Loucy (cell line): ENCODE measurements at regions not wholly inside any gene's neighbourhood (a gene's known extent, or its start where the extent isn't known, plus 50 kb on each side); places are given as distances from the start of the nearest gene placed in this dataset.

Source experiments
- H2AFZ ChIP-seq: fragments of 200-600 bp; sonication (generic); 2 replicates; pipeline ENCODE4 v1.6.0; 2016; ENCODE audit warnings: antibody characterized with exemption, mild to moderate bottlenecking, low read length, moderate library complexity
- H3F3A ChIP-seq: fragments of 200-600 bp; 2 replicates; pipeline ENCODE4 v1.6.0; 2016; ENCODE audit warnings: antibody characterized with exemption, low read depth, mild to moderate bottlenecking
- H3K27me3 ChIP-seq: fragments of 200-600 bp; sonication (generic); 2 replicates; pipeline ENCODE4 v1.6.1; 2014; ENCODE audit warnings: low read length, mild to moderate bottlenecking; ENCODE audit not compliant: insufficient read depth, poor library complexity, severe bottlenecking
- H3K36me3 ChIP-seq: fragments of 200-600 bp; sonication (generic); 2 replicates; pipeline ENCODE4 v1.6.1; 2016; ENCODE audit warnings: low read length; ENCODE audit not compliant: insufficient read depth
- H3K4me1 ChIP-seq: fragments of 200-600 bp; sonication (generic); 2 replicates; pipeline ENCODE4 v1.5.1; 2014; ENCODE audit warnings: low read length, mild to moderate bottlenecking; ENCODE audit not compliant: insufficient read depth, poor library complexity, severe bottlenecking
- H3K4me2 ChIP-seq: fragments of 200-600 bp; sonication (generic); 2 replicates; pipeline ENCODE4 v1.6.0; 2014; ENCODE audit warnings: antibody characterized with exemption, low read length, low read depth, mild to moderate bottlenecking; ENCODE audit not compliant: poor library complexity, severe bottlenecking
- H3K4me3 ChIP-seq: fragments of 200-600 bp; sonication (generic); 2 replicates; pipeline ENCODE4 v1.5.1; 2014; ENCODE audit warnings: low read length, mild to moderate bottlenecking, mixed read lengths; ENCODE audit not compliant: poor library complexity, severe bottlenecking
- H3K79me2 ChIP-seq: fragments of 200-600 bp; sonication (generic); 2 replicates; pipeline ENCODE4 v1.6.1; 2014; ENCODE audit warnings: low read length; ENCODE audit not compliant: insufficient read depth
- H3K9ac ChIP-seq: fragments of 200-600 bp; sonication (generic); 2 replicates; pipeline ENCODE4 v1.6.0; 2014; ENCODE audit warnings: mild to moderate bottlenecking, low read depth, low read length, moderate library complexity; ENCODE audit not compliant: poor library complexity, severe bottlenecking
- H3K9me2 ChIP-seq: fragments of 200-600 bp; sonication (generic); replicated peaks from 2 replicates; pipeline ENCODE4 v1.6.1; 2016; ENCODE audit warnings: low read depth, low read length, mixed read lengths
- H3K9me3 ChIP-seq: fragments of 200-600 bp; sonication (generic); 2 replicates; pipeline ENCODE4 v1.6.1; 2014; ENCODE audit warnings: mild to moderate bottlenecking, antibody characterized with exemption, low read length, low read depth; ENCODE audit not compliant: insufficient read depth
- H4K20me1 ChIP-seq: fragments of 200-600 bp; sonication (generic); 2 replicates; pipeline ENCODE4 v1.6.0; 2014; ENCODE audit warnings: antibody characterized with exemption, low read length, mild to moderate bottlenecking; ENCODE audit not compliant: insufficient read depth, poor library complexity, severe bottlenecking
- CTCF ChIP-seq: fragments of 200-600 bp; sonication (generic); conservative IDR thresholded peaks from 2 replicates; pipeline ENCODE4 v1.5.1; 2014; ENCODE audit warnings: mild to moderate bottlenecking, antibody characterized with exemption, low read length
- EZH2phosphoT487 ChIP-seq: fragments of 200-600 bp; IDR thresholded peaks from 2 replicates; pipeline ENCODE4 v1.6.1; 2018; ENCODE audit warnings: antibody characterized with exemption, mild to moderate bottlenecking, moderate library complexity, borderline replicate concordance

GRCh38 chr17:36813357-36813756 is 123.9 kb upstream of the LHX1 start:
- TF ChIP-seq EZH2phosphoT487 (no peak), CTCF (no peak)
- Histone ChIP-seq H3K27me3 (no peaks in the 10 kb centered on the region), H4K20me1 (no peaks in the 10 kb centered on the region), H3K4me3 (no peak overlapping the region), H3K9me2 (no peaks in the 10 kb centered on the region), H3K9ac (no peak overlapping the region), H2AFZ (no peak overlapping the region), H3K4me1 (no peaks in the 10 kb centered on the region), H3F3A (no peaks in the 10 kb centered on the region), H3K9me3 (no peaks in the 10 kb centered on the region), H3K4me2 (no peak overlapping the region), H3K36me3 (no peaks in the 10 kb centered on the region), H3K79me2 (no peaks in the 10 kb centered on the region)

GRCh38 chr17:36813957-36814563 is 123.2 kb upstream of the LHX1 start:
- TF ChIP-seq EZH2phosphoT487 (no peak), CTCF (no peak)
- H3K4me2 ChIP-seq: no peak overlapping the region
- H3K79me2 ChIP-seq: no peaks in the 10 kb centered on the region
- H3K4me1 ChIP-seq: no peaks in the 10 kb centered on the region
- H3K9me2 ChIP-seq: no peaks in the 10 kb centered on the region
- no peaks in the 10 kb centered on the region for H4K20me1 ChIP-seq
- H3K9me3 ChIP-seq: no peaks in the 10 kb centered on the region
- no peaks in the 10 kb centered on the region for H3K27me3 ChIP-seq
- no peak overlapping the region for H3K4me3 ChIP-seq
- no peak overlapping the region for H2AFZ ChIP-seq
- no peaks in the 10 kb centered on the region for H3F3A ChIP-seq
- no peak overlapping the region for H3K9ac ChIP-seq
- H3K36me3 ChIP-seq: no peaks in the 10 kb centered on the region

- Histone ChIP-seq H3K9ac (no peak overlapping the region), H3F3A (no peaks in the 10 kb centered on the region), H3K79me2 (no peaks in the 10 kb centered on the region), H3K4me3 (no peak overlapping the region), H3K9me2 (no peaks in the 10 kb centered on the region), H3K36me3 (no peaks in the 10 kb centered on the region), H3K4me2 (no peak overlapping the region), H3K9me3 (no peaks in the 10 kb centered on the region), H4K20me1 (no peaks in the 10 kb centered on the region), H2AFZ (no peak overlapping the region), H3K4me1 (no peaks in the 10 kb centered on the region), H3K27me3 (no peaks in the 10 kb centered on the region)
- no peak for TF ChIP-seq EZH2phosphoT487
Observed at GRCh38 chr17:36814958-36815357, 122.3 kb upstream of the LHX1 start.

GRCh38 chr17:36816214-36816906 is 120.9 kb upstream of the LHX1 start:
- no peak for TF ChIP-seq CTCF
- TF ChIP-seq EZH2phosphoT487: no peak
- H3K9me2 ChIP-seq: no peaks in the 10 kb centered on the region
- H3K79me2 ChIP-seq: no peaks in the 10 kb centered on the region
- H3K4me1 ChIP-seq: no peaks in the 10 kb centered on the region
- no peaks in the 10 kb centered on the region for H3K36me3 ChIP-seq
- H2AFZ ChIP-seq: no peak overlapping the region
- no peaks in the 10 kb centered on the region for H3K27me3 ChIP-seq
- no peaks in the 10 kb centered on the region for H3K9me3 ChIP-seq
- no peaks in the 10 kb centered on the region for H3F3A ChIP-seq
- H3K4me2 ChIP-seq: no peak overlapping the region
- no peak overlapping the region for H3K9ac ChIP-seq
- H3K4me3 ChIP-seq: no peak overlapping the region
- H4K20me1 ChIP-seq: no peaks in the 10 kb centered on the region
